GM21619 (cell line): ENCODE measurements at regions not wholly inside any gene's neighbourhood (a gene's known extent, or its start where the extent isn't known, plus 50 kb on each side); places are given as distances from the start of the nearest gene placed in this dataset.
"Not testable (repeated sequence)": the region's sequence is repeated elsewhere in the genome, so short reads cannot be mapped to it uniquely, and the experiment has no call there.

Experiments
- ATAC-seq: cut with Tn5 transposase; IDR thresholded peaks from one replicate; pipeline ENCODE4 v1.9.1; 2021; ENCODE audit not compliant: unreplicated experiment

DNA sequence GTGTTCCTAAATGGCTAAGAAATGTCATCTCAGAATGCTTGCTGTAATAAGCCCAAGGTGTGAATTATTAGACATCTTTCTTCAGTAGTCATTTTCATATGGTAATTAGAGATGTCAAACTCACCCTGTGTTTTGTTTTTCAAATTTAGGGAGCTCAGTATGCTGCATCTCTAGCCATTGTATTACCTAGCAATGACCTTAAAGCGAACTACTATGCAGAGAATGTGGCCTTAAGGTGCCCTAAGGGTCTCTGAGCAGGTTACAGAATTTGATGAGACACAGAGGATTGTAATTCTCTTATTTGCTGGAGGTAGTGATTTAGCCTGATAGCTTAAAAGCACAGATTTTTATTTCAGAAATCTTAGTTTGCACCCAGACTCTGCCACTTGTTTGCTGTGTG, 1052.6 kb upstream of the DDX18 start:
- ATAC-seq: no peak

DNA sequence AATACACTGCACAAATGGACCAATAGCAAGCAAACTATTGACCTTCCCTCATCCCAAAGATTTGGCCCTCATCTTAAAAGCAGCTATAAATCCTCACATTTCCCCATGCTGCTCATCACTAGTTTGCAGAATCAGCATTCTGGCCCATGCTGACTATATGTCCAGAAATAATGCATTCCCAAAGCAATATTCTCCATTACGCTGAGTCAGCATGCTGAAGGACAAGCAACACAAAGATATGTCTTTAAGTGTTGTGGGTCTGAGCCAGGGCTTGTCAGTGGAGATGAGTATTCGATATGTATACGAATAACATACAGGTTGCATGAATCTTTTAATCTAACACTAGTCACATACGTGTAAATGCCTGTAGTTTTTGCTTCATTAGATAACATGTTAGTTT, 1045.0 kb upstream of the DDX18 start:
- no peak for ATAC-seq

DNA sequence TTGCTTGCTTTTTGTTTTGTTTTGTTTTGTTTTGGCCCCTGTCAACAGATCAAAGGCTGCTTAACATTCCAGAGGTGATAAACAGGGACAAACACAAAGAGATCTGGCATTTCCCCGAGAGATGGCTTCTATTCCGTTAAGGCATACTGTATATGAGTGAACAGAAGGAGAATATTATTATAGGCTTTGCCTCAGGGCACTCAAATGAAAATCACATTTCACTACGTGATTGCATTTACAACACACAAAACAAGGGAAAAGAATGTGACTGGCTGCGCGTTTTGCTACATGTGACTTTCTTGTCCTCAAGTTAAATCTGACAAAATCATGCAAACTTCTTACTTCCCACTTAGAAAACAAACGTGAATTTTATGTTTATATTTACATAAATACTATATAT, 1037.9 kb upstream of the DDX18 start:
- no peak for ATAC-seq

DNA sequence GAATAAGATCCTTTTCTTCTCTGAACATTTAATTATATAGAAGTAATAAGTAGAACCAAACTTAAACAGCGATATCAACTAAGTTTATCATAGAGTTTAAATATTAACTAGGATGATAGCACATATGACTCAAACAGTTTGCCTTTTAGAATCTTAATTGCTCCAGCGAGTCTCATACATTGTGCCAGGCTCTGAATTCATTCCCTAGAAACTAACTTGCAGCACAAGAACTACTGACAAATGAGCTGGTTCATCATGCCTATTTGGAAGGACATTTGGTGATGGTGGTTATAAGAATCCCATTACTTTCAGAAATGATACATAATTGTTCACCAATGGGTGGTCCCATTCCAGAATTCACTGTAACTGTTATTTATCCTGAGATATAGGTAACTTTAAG, 1026.6 kb upstream of the DDX18 start:
- ATAC-seq: no peak

DNA sequence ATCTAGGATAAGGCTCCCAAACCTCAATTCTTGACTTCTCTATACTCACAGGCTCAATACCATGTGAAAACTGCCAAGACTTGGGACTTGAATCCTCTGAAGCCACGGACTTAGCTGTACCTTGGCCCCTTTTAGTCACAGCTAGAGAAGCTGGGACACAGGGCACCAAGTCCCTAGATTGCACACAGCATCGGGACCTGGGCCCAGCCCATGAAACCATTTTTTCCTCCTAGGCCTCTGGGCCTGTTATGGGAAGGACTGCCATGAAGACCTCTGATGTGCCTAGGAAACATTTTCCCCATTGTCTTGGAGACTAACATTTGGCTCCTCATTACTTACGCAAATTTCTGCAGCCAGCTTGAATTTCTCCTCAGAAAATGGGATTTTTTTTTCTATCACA, 1011.8 kb upstream of the DDX18 start:
- ATAC-seq: no peak

DNA sequence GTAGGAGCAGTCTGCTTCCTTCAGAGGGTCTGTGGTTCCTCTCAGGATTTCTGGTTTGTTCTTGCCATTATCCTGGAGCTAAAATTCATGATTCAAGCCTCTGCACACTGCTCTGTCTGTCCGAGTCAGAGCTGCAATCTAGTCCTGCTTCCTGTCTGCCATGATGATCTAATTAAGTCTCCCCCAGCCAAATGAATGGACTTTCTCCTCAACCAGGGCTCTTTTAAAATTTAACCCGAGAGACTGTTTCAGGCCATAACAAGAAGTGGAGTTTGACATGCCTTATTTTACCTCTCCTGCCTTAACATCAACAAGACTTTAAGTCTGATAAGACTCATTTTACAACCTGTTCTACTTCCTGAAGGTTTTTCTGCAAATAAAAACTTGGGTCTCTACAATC, 1009.6 kb upstream of the DDX18 start:
- ATAC-seq: no peak

GRCh38 chr2:116806505-116806904, 1008.0 kb upstream of the DDX18 start:
- not testable (repeated sequence) for ATAC-seq

GRCh38 chr2:116809109-116809508, 1005.4 kb upstream of the DDX18 start:
- no peak for ATAC-seq

DNA sequence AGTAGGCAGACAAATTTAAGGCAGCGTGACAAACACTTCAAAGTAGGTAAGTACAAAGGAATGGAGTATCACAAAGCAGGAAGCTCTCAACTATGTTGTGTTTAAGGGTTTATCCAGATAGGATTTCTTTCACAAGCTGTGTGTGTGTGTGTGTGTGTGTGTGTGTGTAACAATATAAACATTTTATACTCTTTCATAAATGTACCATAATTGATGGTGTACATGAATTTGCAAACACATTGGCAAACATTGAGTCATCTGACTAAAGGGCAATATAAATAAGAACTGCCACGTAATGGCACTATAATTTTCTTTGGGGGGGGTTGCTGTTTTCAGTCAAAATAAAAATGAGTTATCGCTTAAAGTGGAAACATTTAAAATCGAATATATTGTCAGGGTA, 1004.4 kb upstream of the DDX18 start:
- ATAC-seq: no peak

DNA sequence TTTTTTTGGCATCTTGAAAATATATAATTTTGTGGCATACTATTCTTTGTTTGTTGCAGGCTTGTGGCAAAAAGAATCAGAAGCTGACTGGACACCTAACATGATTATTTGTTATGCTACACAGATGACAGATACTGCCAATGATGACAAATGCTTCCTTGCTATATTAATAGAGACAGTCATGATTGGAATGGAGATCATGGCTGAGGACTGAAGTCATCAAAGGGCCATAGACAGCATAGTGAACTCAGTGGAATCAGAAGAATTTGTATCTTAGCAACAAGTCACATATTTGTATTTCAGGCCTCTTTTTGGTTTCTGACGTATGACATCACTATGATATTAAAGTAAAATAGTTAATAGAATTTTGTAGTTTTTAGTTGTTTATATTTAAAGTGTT, 1003.8 kb upstream of the DDX18 start:
- ATAC-seq: no peak

DNA sequence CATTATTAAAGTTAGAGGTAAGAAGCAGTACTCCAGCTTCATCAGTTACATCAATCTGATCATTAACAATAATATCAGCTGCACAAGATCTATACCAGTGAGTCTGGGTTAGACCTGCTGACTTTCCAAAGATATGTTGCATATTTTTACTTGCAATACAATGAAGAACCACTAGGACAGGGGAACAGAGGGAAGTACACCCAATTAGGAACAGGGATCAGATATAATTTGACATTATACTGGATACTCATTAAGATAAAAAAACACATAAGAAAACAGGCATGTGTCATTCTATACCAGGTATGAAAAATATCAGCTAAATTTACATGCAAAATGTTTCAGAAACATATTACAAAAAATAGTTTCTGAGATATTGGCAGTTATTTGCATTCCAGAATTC, 995.1 kb upstream of the DDX18 start:
- ATAC-seq: no peak

DNA sequence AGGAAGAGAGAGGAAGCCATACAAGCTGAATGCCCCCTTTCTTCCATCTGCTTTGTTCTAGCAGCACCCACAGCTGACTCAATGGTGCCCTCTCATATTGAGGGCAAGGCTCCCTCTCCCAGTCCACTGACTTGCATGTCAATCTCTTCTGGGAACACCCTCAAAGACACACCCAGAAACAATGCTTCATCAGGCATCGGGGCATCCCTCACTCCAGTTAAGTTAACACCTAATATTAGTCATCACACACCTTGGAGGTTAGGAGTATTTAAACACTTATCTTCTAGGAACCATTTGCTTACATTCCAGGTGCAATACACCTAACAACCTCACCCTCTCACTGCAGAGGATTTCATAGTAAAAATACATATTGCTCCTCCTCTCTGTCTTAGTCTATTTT, 993.5 kb upstream of the DDX18 start:
- no peak for ATAC-seq

DNA sequence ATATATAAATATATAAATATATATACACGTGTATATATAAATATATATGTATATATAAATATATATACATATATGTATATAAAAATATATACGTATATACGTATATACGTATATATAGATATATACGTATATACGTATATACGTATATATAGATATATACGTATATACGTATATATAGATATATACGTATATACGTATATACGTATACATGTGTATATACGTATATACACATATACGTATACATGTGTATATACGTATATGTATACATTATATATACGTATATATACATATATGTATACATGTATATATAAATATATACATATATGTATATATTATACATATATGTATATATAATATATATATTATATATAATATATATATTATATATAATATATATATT, 984.9 kb upstream of the DDX18 start:
- not testable (repeated sequence) for ATAC-seq

DNA sequence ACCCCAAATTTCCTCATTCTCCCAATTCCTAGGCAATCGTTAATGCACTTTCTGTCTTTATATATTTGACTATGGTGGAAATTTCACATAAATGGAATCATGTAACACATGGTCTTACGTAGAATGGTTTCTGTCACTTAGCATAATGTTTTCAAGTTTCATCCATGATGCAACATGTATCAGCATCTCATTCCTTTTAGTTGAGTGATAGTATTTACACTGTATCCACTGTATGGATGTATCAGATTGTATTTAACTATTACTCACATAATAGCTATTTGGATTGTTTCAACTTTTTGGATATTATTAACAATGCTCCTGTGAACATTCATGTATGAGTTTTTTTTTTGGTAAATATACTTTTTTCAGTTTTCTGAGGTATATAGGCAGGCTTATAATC, 982.3 kb upstream of the DDX18 start:
- ATAC-seq: no peak

DNA sequence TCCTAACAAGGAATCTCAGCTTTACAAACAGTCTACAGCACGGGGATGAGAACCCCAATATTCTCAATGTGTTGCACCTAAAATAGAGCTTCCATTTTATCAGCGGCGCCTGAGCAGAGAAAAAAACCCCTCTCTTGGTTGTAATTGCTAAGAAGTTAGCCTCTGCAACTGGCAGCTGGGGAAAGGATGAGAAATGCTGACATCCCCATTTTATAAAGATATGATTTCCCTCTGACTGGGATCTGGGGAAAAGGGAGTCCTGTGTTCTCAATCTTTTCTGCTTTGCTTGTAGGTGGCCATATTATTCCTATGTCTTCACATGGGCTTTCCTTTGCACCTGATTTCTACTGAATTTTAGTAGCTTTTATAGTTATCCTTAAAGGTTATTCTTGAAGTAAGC, 981.4 kb upstream of the DDX18 start:
- ATAC-seq: no peak

DNA sequence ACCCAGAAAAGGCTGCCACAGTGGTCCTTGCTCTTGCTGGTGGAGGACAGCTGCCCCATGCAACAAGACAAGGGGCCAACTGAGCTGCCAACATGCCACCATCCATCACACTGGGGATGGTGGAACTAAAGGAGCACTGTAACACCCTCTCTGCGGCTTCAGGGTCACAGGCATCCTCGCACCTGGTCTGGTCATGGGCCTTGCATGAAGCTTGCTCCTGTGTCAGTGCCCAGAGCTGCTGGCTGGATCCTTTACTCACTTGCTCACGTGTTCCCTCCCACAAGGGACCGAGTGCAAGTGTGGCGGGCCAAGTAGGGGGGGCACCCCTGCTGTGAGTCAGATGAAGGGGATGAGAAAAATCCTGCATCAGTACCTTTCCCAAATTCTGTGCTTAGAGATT, 972.3 kb upstream of the DDX18 start:
- no peak for ATAC-seq

DNA sequence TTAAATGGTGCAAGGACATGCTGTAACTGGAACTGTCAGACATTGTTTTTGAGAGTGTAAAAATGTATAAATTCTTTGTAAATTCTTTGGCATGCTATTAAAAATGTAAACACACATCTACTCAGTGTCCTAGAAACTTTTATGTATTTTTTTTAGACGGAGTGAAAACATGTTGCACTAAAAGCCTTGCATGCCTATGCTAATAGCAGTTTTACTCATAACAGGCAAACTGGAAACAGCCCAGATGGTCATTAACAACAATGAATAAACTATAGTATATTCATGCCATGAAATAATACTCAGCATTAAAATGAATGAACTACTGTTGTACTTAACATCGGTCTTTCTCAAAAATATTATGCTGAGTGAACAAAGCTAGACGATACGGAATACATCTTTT, 954.8 kb upstream of the DDX18 start:
- ATAC-seq: no peak

- no peak for ATAC-seq
These were observed 940.5 kb upstream of the DDX18 start for GRCh38 chr2:116874021-116874420.

DNA sequence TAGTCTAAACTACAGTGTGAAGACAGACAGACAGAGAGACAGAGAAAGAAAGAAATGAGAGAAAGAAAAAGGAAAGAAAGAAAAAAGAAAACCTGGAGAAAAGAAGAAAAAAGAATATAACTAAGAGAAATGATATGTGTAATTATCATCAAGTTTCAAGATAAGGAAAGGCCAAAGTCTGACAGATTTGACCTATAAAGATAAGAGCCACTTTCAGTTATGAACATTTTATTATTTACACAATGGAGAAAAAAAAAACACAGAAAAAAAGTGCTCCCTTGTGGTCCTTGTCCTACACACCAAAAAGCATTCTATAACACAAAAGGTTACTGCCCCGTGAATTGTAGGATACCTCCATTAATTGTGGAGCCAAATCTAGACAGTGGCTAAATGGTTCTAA, 937.2 kb upstream of the DDX18 start:
- no peak for ATAC-seq

- no peak for ATAC-seq
These were observed 936.5 kb upstream of the DDX18 start for GRCh38 chr2:116877944-116878343.

GRCh38 chr2:116879650-116880160, 934.8 kb upstream of the DDX18 start:
- no peak for ATAC-seq

GRCh38 chr2:116891191-116891590, 923.3 kb upstream of the DDX18 start:
- no peak for ATAC-seq

DNA sequence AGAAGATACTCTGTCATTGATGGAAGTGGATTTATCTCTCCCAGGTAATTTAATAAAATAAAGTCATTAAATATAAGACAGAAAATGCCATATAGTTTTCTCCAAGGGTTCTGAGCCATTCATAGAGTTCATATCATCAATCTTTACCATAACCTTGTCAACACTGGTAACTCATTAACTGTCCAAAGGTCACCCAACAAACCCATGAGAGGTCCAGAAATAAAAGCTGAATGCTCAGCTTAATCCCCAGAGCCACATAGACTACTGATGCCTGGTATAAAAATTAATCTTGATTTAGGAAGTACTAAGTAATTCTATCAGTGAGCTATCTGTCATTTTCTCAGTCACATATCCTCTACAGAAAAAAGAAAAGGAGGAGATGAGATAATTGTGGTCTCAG, 903.0 kb upstream of the DDX18 start:
- ATAC-seq: no peak

DNA sequence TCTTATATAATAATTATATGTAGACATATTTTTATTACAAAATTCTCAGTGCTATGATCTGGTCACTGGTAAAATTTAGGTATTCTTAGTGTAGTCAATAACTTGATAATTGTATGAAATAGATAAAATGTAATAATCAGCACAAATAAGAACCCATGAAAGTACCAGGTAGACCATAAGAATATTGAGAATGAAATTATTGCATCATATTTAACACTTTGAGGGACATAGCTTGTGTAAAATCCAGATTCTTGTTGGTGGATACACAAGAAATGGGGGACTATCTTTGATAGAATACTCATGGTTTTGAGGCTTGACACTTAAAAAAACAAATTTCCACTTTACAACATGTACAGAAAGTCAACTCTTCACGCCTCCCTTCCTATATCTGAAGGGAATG, 898.8 kb upstream of the DDX18 start:
- ATAC-seq: no peak
